ENCODE measurements at regions not wholly inside any gene's neighbourhood (a gene's known extent, or its start where the extent isn't known, plus 50 kb on each side); places are given as distances from the start of the nearest gene placed in this dataset.

DNA sequence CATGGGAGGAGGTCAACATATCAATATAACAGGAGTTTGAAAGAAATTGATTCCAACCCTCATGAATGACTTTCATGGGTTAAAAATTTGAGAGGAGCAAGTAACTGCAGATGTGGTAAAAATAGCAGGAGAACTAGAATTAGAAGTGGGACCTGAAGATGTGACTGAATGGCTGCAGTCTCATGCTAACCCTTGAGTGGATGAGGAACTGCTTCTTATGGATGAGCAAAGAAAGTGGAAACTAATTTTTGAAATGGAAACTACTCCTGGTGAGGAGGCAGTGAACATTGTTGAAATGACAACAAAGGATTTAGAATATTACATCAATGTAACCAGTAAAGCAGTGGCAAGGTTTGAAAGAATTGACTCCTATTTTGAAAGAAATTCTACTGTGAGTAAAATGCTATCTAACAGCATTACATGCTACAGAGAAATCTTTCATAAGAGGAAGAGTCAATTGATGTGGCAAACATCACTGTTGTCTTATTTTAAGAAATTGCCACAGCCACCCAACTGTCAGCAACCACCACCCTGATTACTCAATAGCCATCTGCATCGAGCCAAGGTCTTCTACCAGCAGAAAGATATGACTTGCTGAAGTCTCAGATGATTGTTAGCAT is 1683.2 kb downstream of the MAT2B start:
- intact Hi-C loops (cut with DNase I; ENCODE audit: low total_unique reads), result no loop called here
- ATAC-seq, result no peak
- Histone ChIP-seq H3K9me3 (no peaks in the 10 kb centered on the region), H3K36me3 (no peaks in the 10 kb centered on the region), H3K4me1 (no peaks in the 10 kb centered on the region), H3K27ac (no peak overlapping the region), H3K27me3 (no peaks in the 10 kb centered on the region), H3K4me3 (no peak overlapping the region)
- no peak for DNase-seq
- in situ Hi-C loops (cut with MboI; ENCODE audit: low sequenced_read_pairs in 4 of 4), result no loop called here
- TF ChIP-seq POLR2A (IDR thresholded peaks at IDR 0.05), result no peak
- TF ChIP-seq, protein P1, sequence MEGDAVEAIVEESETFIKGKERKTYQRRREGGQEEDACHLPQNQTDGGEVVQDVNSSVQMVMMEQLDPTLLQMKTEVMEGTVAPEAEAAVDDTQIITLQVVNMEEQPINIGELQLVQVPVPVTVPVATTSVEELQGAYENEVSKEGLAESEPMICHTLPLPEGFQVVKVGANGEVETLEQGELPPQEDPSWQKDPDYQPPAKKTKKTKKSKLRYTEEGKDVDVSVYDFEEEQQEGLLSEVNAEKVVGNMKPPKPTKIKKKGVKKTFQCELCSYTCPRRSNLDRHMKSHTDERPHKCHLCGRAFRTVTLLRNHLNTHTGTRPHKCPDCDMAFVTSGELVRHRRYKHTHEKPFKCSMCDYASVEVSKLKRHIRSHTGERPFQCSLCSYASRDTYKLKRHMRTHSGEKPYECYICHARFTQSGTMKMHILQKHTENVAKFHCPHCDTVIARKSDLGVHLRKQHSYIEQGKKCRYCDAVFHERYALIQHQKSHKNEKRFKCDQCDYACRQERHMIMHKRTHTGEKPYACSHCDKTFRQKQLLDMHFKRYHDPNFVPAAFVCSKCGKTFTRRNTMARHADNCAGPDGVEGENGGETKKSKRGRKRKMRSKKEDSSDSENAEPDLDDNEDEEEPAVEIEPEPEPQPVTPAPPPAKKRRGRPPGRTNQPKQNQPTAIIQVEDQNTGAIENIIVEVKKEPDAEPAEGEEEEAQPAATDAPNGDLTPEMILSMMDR (IDR thresholded peaks at IDR 0.05 in 4 of 5, conservative IDR thresholded peaks at IDR 0.05 in 1 of 5), result no peak

DNA sequence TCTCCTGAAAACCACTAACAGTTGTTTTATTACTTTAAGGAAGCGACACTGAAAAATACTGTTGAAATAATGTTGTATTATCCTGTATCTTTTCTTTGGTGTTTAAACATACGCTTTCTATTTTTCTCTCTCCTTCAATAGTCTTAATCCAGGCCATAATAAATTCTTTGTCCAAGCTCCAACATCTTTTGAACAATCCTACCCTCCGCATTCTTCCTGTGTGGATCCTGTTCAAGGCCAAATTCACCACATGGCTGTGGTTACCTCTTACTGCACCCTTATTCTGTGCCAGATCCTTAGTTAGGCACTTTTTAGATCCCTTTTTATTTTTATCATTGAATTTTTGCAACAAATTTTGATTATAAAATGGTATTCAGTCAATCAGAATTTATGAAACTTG is 1691.5 kb downstream of the MAT2B start:
- Histone ChIP-seq H3K27ac (no peak overlapping the region), H3K4me3 (no peak overlapping the region), H3K4me1 (no peaks in the 10 kb centered on the region), H3K36me3 (no peaks in the 10 kb centered on the region), H3K9me3 (no peaks in the 10 kb centered on the region), H3K27me3 (no peaks in the 10 kb centered on the region)
- in situ Hi-C loops (cut with MboI; ENCODE audit: low sequenced_read_pairs in 4 of 4) (no loop called here), intact Hi-C loops (cut with DNase I; ENCODE audit: low total_unique reads) (no loop called here)
- no peak for TF ChIP-seq POLR2A (IDR thresholded peaks at IDR 0.05)
- TF ChIP-seq, protein P1 (IDR thresholded peaks at IDR 0.05 in 4 of 5, conservative IDR thresholded peaks at IDR 0.05 in 1 of 5), result no peak
- no peak for ATAC-seq
- no peak for DNase-seq

DNA sequence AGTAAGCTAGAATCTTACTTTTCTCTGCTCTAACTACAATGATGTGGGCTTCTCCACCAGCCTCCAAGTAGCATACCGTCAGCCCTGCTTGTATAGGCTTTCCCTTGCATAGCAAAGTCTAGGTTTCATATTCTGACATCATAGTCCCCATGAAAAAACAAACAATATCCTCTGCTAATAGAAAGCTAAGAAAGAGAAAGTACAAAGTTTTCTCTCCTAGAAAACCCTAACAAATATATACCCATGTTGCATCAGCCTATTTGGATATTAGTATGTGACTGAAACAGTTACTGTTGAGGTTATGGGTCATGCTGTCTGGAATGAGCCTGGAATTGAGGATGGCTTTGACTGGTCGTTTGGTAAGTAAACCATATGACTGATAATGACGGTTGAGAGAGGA is 1696.0 kb downstream of the MAT2B start:
- no peak for ATAC-seq
- DNase-seq, result no peak
- intact Hi-C loops (cut with DNase I; ENCODE audit: low total_unique reads), result no loop called here

DNA sequence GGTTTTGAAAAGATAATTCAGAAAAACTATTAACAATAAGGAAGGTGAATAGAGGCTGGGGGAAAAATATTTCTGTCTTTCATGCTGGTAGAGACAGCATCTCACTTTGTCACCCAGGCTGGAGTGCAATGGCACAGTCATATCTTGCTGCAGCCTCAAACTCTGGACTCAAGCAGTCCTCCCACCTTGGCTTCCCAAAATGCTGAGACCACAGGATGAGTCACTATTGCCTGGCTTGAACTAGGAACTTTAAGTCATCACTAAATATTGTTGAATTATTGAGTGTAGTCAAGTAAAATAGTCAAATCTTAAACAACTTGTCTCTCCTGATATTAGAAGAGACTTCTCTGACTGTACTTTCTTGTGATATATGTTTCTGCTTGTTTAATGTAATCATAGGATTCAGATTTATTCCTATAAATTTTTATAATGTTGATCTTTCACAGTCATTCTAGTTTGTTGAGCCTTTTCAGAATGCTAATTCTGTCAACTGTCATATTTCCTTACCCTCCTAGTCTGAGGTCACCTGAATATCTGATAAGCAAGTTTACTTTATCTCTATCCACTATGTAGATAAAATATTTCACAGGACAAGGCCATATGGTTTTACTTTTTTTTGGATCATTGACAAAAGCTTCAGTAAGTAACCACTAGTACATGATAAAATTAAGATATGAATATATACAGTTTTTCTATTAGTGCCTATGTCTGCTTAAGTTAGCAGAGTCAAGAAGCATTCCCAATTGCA is 1696.5 kb downstream of the MAT2B start:
- ATAC-seq (no peak), DNase-seq (no peak)
- no peaks in the 10 kb centered on the region for H3K27me3 ChIP-seq
- in situ Hi-C loops (cut with MboI; ENCODE audit: low sequenced_read_pairs in 4 of 4), result loop anchor here in 3 of 4 donors (25.0 kb wide), 3 partner anchors 1190 to 1640 kb away; no protein-coding TSS in a partner anchor
- no peaks in the 10 kb centered on the region for H3K4me1 ChIP-seq
- intact Hi-C loops (cut with DNase I; ENCODE audit: low total_unique reads), result no loop called here
- no peak overlapping the region for H3K4me3 ChIP-seq
- H3K9me3 ChIP-seq, result no peaks in the 10 kb centered on the region
- H3K36me3 ChIP-seq, result no peaks in the 10 kb centered on the region
- TF ChIP-seq, protein P1 (IDR thresholded peaks at IDR 0.05 in 4 of 5, conservative IDR thresholded peaks at IDR 0.05 in 1 of 5), result no peak
- TF ChIP-seq POLR2A (IDR thresholded peaks at IDR 0.05), result no peak
- no peak overlapping the region for H3K27ac ChIP-seq

More for the DNA sequence above, 1696.0 kb downstream of the MAT2B start:
- Histone ChIP-seq H3K36me3 (no peaks in the 10 kb centered on the region), H3K27ac (no peak overlapping the region), H3K4me1 (no peaks in the 10 kb centered on the region), H3K9me3 (no peaks in the 10 kb centered on the region), H3K27me3 (no peaks in the 10 kb centered on the region), H3K4me3 (no peak overlapping the region)
- in situ Hi-C loops (cut with MboI; ENCODE audit: low sequenced_read_pairs in 4 of 4), result loop anchor here in 3 of 4 donors (25.0 kb wide), 3 partner anchors 1189 to 1639 kb away; no protein-coding TSS in a partner anchor
- no peak for TF ChIP-seq POLR2A (IDR thresholded peaks at IDR 0.05)
- TF ChIP-seq, protein P1 (IDR thresholded peaks at IDR 0.05 in 4 of 5, conservative IDR thresholded peaks at IDR 0.05 in 1 of 5), result no peak

Measured in gastrocnemius medialis (tissue), 4 donors.